Loucy (cell line): ENCODE measurements at regions not wholly inside any gene's neighbourhood (a gene's known extent, or its start where the extent isn't known, plus 50 kb on each side); places are given as distances from the start of the nearest gene placed in this dataset.

ENCODE experiments used
- H2AFZ ChIP-seq: fragments of 200-600 bp; sonication (generic); 2 replicates; pipeline ENCODE4 v1.6.0; 2016; ENCODE audit warnings: antibody characterized with exemption, mild to moderate bottlenecking, low read length, moderate library complexity
- H3F3A ChIP-seq: fragments of 200-600 bp; 2 replicates; pipeline ENCODE4 v1.6.0; 2016; ENCODE audit warnings: antibody characterized with exemption, low read depth, mild to moderate bottlenecking
- H3K27me3 ChIP-seq: fragments of 200-600 bp; sonication (generic); 2 replicates; pipeline ENCODE4 v1.6.1; 2014; ENCODE audit warnings: low read length, mild to moderate bottlenecking; ENCODE audit not compliant: insufficient read depth, poor library complexity, severe bottlenecking
- H3K36me3 ChIP-seq: fragments of 200-600 bp; sonication (generic); 2 replicates; pipeline ENCODE4 v1.6.1; 2016; ENCODE audit warnings: low read length; ENCODE audit not compliant: insufficient read depth
- H3K4me1 ChIP-seq: fragments of 200-600 bp; sonication (generic); 2 replicates; pipeline ENCODE4 v1.5.1; 2014; ENCODE audit warnings: low read length, mild to moderate bottlenecking; ENCODE audit not compliant: insufficient read depth, poor library complexity, severe bottlenecking
- H3K4me2 ChIP-seq: fragments of 200-600 bp; sonication (generic); 2 replicates; pipeline ENCODE4 v1.6.0; 2014; ENCODE audit warnings: antibody characterized with exemption, low read length, low read depth, mild to moderate bottlenecking; ENCODE audit not compliant: poor library complexity, severe bottlenecking
- H3K4me3 ChIP-seq: fragments of 200-600 bp; sonication (generic); 2 replicates; pipeline ENCODE4 v1.5.1; 2014; ENCODE audit warnings: low read length, mild to moderate bottlenecking, mixed read lengths; ENCODE audit not compliant: poor library complexity, severe bottlenecking
- H3K79me2 ChIP-seq: fragments of 200-600 bp; sonication (generic); 2 replicates; pipeline ENCODE4 v1.6.1; 2014; ENCODE audit warnings: low read length; ENCODE audit not compliant: insufficient read depth
- H3K9ac ChIP-seq: fragments of 200-600 bp; sonication (generic); 2 replicates; pipeline ENCODE4 v1.6.0; 2014; ENCODE audit warnings: mild to moderate bottlenecking, low read depth, low read length, moderate library complexity; ENCODE audit not compliant: poor library complexity, severe bottlenecking
- H3K9me2 ChIP-seq: fragments of 200-600 bp; sonication (generic); replicated peaks from 2 replicates; pipeline ENCODE4 v1.6.1; 2016; ENCODE audit warnings: low read depth, low read length, mixed read lengths
- H3K9me3 ChIP-seq: fragments of 200-600 bp; sonication (generic); 2 replicates; pipeline ENCODE4 v1.6.1; 2014; ENCODE audit warnings: mild to moderate bottlenecking, antibody characterized with exemption, low read length, low read depth; ENCODE audit not compliant: insufficient read depth
- H4K20me1 ChIP-seq: fragments of 200-600 bp; sonication (generic); 2 replicates; pipeline ENCODE4 v1.6.0; 2014; ENCODE audit warnings: antibody characterized with exemption, low read length, mild to moderate bottlenecking; ENCODE audit not compliant: insufficient read depth, poor library complexity, severe bottlenecking
- CTCF ChIP-seq: fragments of 200-600 bp; sonication (generic); conservative IDR thresholded peaks from 2 replicates; pipeline ENCODE4 v1.5.1; 2014; ENCODE audit warnings: mild to moderate bottlenecking, antibody characterized with exemption, low read length
- EZH2phosphoT487 ChIP-seq: fragments of 200-600 bp; IDR thresholded peaks from 2 replicates; pipeline ENCODE4 v1.6.1; 2018; ENCODE audit warnings: antibody characterized with exemption, mild to moderate bottlenecking, moderate library complexity, borderline replicate concordance

DNA sequence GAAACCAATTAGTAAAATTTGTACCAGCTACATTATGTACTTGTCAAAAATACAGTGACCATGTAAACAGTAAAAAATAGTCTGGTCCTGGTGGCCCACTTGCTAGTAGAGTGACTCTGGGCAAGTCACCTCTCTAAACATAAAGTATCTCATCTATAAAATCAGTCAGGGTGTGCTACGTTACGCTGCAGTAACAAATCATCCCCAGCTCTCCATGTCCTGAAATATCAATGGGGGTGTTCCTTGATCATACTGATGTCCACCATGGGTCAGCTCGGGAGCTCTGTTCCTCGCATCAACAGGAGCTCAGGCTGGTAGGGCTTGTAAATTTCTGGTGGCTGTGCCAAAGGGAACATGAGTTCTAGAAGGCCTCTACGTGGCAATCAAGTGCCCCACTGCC lies 268.6 kb downstream of the RAB28 start:
- Histone ChIP-seq H3F3A (no peaks in the 10 kb centered on the region), H3K4me3 (no peak overlapping the region), H3K36me3 (no peaks in the 10 kb centered on the region), H3K79me2 (no peaks in the 10 kb centered on the region), H4K20me1 (no peaks in the 10 kb centered on the region), H3K4me2 (no peak overlapping the region), H3K9me3 (no peaks in the 10 kb centered on the region), H3K27me3 (no peaks in the 10 kb centered on the region), H3K9ac (no peak overlapping the region), H3K4me1 (no peaks in the 10 kb centered on the region), H3K9me2 (no peaks in the 10 kb centered on the region), H2AFZ (no peak overlapping the region)
- no peak for TF ChIP-seq EZH2phosphoT487
- no peak for TF ChIP-seq CTCF

GRCh38 chr4:13212936-13213335 lies 271.2 kb downstream of the RAB28 start:
- Histone ChIP-seq H3K4me1 (no peaks in the 10 kb centered on the region), H3K27me3 (no peaks in the 10 kb centered on the region), H3F3A (no peaks in the 10 kb centered on the region), H3K4me3 (no peak overlapping the region), H3K4me2 (no peak overlapping the region), H3K79me2 (no peaks in the 10 kb centered on the region), H3K9me2 (no peaks in the 10 kb centered on the region), H2AFZ (no peak overlapping the region), H3K9me3 (no peaks in the 10 kb centered on the region), H3K36me3 (no peaks in the 10 kb centered on the region), H3K9ac (no peak overlapping the region), H4K20me1 (no peaks in the 10 kb centered on the region)
- TF ChIP-seq EZH2phosphoT487: no peak
- no peak for TF ChIP-seq CTCF

- Histone ChIP-seq H3K36me3 (no peaks in the 10 kb centered on the region), H3F3A (no peaks in the 10 kb centered on the region), H3K79me2 (no peaks in the 10 kb centered on the region), H3K27me3 (no peaks in the 10 kb centered on the region), H3K4me3 (no peak overlapping the region), H3K4me2 (no peak overlapping the region), H3K4me1 (no peaks in the 10 kb centered on the region), H3K9me2 (no peaks in the 10 kb centered on the region), H3K9me3 (no peaks in the 10 kb centered on the region), H4K20me1 (no peaks in the 10 kb centered on the region), H3K9ac (no peak overlapping the region), H2AFZ (no peak overlapping the region)
- TF ChIP-seq EZH2phosphoT487: no peak
- no peak for TF ChIP-seq CTCF
Observed at GRCh38 chr4:13209600-13209999, 274.5 kb downstream of the RAB28 start.
